ENCODE measurements at regions not wholly inside any gene's neighbourhood (a gene's known extent, or its start where the extent isn't known, plus 50 kb on each side); places are given as distances from the start of the nearest gene placed in this dataset.

GRCh38 chr2:187274146-187274545 lies 173.9 kb downstream of the CALCRL start:
- no peak for DNase-seq

GRCh38 chr2:187272255-187272654 lies 175.8 kb downstream of the CALCRL start:
- DNase-seq, result no peak

- no peak for DNase-seq
These were observed 176.2 kb downstream of the CALCRL start for GRCh38 chr2:187271825-187272224.

GRCh38 chr2:187266645-187267044 lies 181.4 kb downstream of the CALCRL start:
- no peak for DNase-seq

GRCh38 chr2:187266147-187266546 lies 181.9 kb downstream of the CALCRL start:
- no peak for DNase-seq

- no peak for DNase-seq
These were observed 183.4 kb downstream of the CALCRL start for GRCh38 chr2:187264612-187265011.

- no peak for DNase-seq
These were observed 184.1 kb downstream of the CALCRL start for GRCh38 chr2:187263675-187264560.

- DNase-seq, result no peak
These were observed 186.3 kb downstream of the CALCRL start for GRCh38 chr2:187261705-187262104.

- DNase-seq, result no peak
These were observed 196.0 kb downstream of the CALCRL start for GRCh38 chr2:187252063-187252462.

GRCh38 chr2:187250137-187250536 lies 197.9 kb downstream of the CALCRL start:
- DNase-seq, result no peak

GRCh38 chr2:187233811-187234210 lies 214.2 kb downstream of the CALCRL start:
- no peak for DNase-seq

- no peak for DNase-seq
These were observed 215.3 kb downstream of the CALCRL start for GRCh38 chr2:187232749-187233148.

GRCh38 chr2:187230088-187230487 lies 218.0 kb downstream of the CALCRL start:
- no peak for DNase-seq

GRCh38 chr2:187228986-187229385 lies 219.1 kb downstream of the CALCRL start:
- DNase-seq, result no peak

- DNase-seq, result no peak
These were observed 223.1 kb downstream of the CALCRL start for GRCh38 chr2:187224989-187225388.

GRCh38 chr2:187220071-187220470 lies 228.0 kb downstream of the CALCRL start:
- DNase-seq, result no peak

GRCh38 chr2:187215532-187216240 lies 232.4 kb downstream of the CALCRL start:
- no peak for DNase-seq

GRCh38 chr2:187214306-187214705 lies 233.7 kb downstream of the CALCRL start:
- no peak for DNase-seq

GRCh38 chr2:187213798-187214197 lies 234.3 kb downstream of the CALCRL start:
- no peak for DNase-seq

GRCh38 chr2:187210726-187211125 lies 237.3 kb downstream of the CALCRL start:
- DNase-seq, result no peak

- DNase-seq, result no peak
These were observed 239.8 kb downstream of the CALCRL start for GRCh38 chr2:187208199-187208785.

- no peak for DNase-seq
These were observed 240.9 kb downstream of the CALCRL start for GRCh38 chr2:187207126-187207525.

GRCh38 chr2:187206471-187206870 lies 241.6 kb downstream of the CALCRL start:
- DNase-seq, result no peak

GRCh38 chr2:187206071-187206470 lies 242.0 kb downstream of the CALCRL start:
- no peak for DNase-seq

All from activated CD4-positive, alpha-beta T cell treated with anti-CD3 and anti-CD28 coated beads, Interleukin-2, amount 50 U/mL, for 16 hours (primary cell).